Osteocyte (in vitro differentiated cells): ENCODE measurements at regions not wholly inside any gene's neighbourhood (a gene's known extent, or its start where the extent isn't known, plus 50 kb on each side); places are given as distances from the start of the nearest gene placed in this dataset.
"Not testable (repeated sequence)": the region's sequence is repeated elsewhere in the genome, so short reads cannot be mapped to it uniquely, and the experiment has no call there.

Experiments used
- DNase-seq: peaks from one replicate; pipeline ENCODE4 v3.0.0; 2021; ENCODE audit warnings: mixed read lengths; ENCODE audit not compliant: unreplicated experiment; ENCODE audit errors: extremely low spot score
- H3K27ac Mint-ChIP-seq: one replicate; pipeline ENCODE4 v1.8.0; 2021; ENCODE audit warnings: mild to moderate bottlenecking, mixed read lengths; ENCODE audit not compliant: unreplicated experiment
- H3K27me3 Mint-ChIP-seq: one replicate; pipeline ENCODE4 v1.8.0; 2021; ENCODE audit warnings: mixed read lengths; ENCODE audit not compliant: unreplicated experiment
- H3K36me3 Mint-ChIP-seq: one replicate; pipeline ENCODE4 v1.8.0; 2021; ENCODE audit warnings: mixed read lengths; ENCODE audit not compliant: unreplicated experiment
- H3K4me1 Mint-ChIP-seq: one replicate; pipeline ENCODE4 v1.8.0; 2021; ENCODE audit warnings: mixed read lengths; ENCODE audit not compliant: unreplicated experiment
- H3K4me3 Mint-ChIP-seq: one replicate; pipeline ENCODE4 v1.8.0; 2021; ENCODE audit warnings: mild to moderate bottlenecking, moderate library complexity, mixed read lengths; ENCODE audit not compliant: unreplicated experiment
- H3K9me3 Mint-ChIP-seq: one replicate; pipeline ENCODE4 v1.8.0; 2021; ENCODE audit warnings: mixed read lengths; ENCODE audit not compliant: unreplicated experiment
- TF ChIP-seq, protein P1 (sequence below): fragments of 200-600 bp; sonication (generic); IDR thresholded peaks from 2 replicates; pipeline ENCODE4 v1.5.0; 2021; ENCODE audit warnings: antibody characterized with exemption, mild to moderate bottlenecking, moderate library complexity

DNA sequence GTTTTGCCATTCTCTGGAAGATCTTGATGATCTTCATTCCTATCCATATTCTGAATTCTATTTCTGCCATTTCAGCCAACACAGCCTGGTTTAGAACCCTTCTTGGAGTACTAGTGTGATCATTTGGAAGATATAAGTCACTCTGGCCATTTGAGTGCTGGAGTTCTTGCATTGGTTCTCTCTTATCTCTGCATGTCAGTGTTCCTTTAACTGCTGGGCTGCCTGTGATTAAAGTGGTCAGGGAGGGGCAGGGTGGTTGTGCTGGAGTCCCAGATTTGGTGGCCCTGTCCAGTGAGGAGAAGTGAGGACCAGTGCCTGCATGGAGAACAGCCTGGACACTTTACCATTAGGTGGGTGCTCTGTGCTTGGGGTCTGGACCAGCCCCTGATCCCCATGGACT lies 173.0 kb downstream of the SOD2 start:
- no peaks in the 10 kb centered on the region for H3K4me1 Mint-ChIP-seq
- H3K36me3 Mint-ChIP-seq = no peaks in the 10 kb centered on the region
- TF ChIP-seq, protein P1, sequence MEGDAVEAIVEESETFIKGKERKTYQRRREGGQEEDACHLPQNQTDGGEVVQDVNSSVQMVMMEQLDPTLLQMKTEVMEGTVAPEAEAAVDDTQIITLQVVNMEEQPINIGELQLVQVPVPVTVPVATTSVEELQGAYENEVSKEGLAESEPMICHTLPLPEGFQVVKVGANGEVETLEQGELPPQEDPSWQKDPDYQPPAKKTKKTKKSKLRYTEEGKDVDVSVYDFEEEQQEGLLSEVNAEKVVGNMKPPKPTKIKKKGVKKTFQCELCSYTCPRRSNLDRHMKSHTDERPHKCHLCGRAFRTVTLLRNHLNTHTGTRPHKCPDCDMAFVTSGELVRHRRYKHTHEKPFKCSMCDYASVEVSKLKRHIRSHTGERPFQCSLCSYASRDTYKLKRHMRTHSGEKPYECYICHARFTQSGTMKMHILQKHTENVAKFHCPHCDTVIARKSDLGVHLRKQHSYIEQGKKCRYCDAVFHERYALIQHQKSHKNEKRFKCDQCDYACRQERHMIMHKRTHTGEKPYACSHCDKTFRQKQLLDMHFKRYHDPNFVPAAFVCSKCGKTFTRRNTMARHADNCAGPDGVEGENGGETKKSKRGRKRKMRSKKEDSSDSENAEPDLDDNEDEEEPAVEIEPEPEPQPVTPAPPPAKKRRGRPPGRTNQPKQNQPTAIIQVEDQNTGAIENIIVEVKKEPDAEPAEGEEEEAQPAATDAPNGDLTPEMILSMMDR = no peak
- H3K9me3 Mint-ChIP-seq = peaks cover 10% of the 10 kb centered on the region
- H3K27ac Mint-ChIP-seq = no peak overlapping the region
- DNase-seq = no peak
- H3K4me3 Mint-ChIP-seq = no peak overlapping the region
- H3K27me3 Mint-ChIP-seq = no peaks in the 10 kb centered on the region

DNA sequence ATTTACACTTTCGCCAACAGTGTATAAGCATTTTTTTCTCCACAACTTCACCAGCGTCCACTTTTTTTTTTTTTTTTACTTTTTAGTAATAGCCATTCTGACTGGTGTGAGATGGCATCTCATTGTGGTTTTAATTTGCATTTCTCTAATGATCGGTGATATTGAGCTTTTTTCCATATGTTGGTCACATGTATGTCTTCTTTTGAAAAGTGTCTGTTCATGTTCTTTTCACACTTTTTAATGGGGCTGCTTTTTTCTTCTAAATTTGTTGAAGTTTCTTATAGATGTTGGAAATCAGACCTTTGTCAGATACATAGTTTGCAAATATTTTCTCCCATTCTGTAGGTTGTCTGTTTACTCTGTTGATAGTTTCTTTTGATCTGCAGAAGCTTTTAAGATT lies 177.2 kb downstream of the SOD2 start:
- peaks cover 12% of the 10 kb centered on the region for H3K9me3 Mint-ChIP-seq
- not testable (repeated sequence) for H3K27me3 Mint-ChIP-seq, H3K4me3 Mint-ChIP-seq, H3K36me3 Mint-ChIP-seq, H3K27ac Mint-ChIP-seq, DNase-seq, H3K4me1 Mint-ChIP-seq

DNA sequence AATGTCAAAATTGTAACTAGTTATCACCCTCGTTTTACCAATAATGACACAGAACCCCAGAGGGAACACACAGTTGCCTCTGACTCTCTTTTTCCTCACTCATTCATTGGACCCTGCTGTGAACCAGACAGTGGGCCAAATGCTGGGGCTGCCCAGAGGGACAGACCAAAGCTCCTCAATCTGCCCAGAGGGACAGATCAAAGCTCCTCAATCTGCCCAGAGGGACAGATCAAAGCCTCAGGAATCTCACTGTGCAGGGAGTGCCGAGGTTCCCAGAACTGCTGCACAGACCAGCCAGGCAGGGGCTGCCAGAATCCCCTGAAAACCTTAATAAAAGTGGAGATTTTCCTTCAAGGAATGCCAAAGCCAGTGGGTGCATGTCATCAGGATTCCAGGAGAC lies 179.1 kb downstream of the SOD2 start:
- Mint-ChIP-seq H3K36me3 (no peaks in the 10 kb centered on the region), H3K27me3 (no peaks in the 10 kb centered on the region), H3K4me3 (no peak overlapping the region), H3K9me3 (peaks cover 14% of the 10 kb centered on the region), H3K4me1 (no peaks in the 10 kb centered on the region), H3K27ac (no peak overlapping the region)
- TF ChIP-seq, protein P1 = no peak
- DNase-seq = no peak

DNA sequence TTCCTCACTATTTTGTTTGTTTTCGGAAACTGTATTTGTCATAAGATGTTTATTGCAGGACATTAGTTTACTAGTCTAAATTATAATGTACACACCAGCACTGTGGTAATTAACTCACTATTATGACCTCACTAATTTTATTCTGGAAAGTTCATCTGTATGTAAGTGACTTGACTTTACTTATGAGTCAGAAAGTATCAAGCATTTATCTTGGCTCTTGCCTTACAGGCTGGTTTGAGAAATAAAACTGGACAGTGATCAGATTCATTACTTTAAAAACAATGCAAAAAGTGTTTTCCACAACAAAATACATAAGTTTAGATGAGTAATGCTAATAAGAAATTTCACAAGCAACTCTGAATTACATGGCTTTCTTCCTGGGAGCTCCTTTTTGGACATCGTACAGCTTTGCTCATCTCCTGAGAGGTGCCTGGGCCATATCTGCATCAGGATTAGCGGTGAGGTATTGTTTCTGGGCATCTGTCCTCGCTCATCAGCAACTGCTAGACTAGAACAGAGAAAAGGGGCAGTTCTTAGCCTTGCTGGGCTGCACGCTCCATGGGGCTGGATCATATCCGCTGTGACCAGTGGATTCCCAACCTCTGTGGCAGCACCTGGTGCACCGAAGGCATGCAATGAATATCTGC lies 179.8 kb downstream of the SOD2 start:
- Mint-ChIP-seq H3K4me3 (no peak overlapping the region), H3K36me3 (no peaks in the 10 kb centered on the region), H3K27ac (no peak overlapping the region), H3K27me3 (no peaks in the 10 kb centered on the region), H3K4me1 (no peaks in the 10 kb centered on the region), H3K9me3 (peaks cover 14% of the 10 kb centered on the region)
- no peak for DNase-seq
- TF ChIP-seq, protein P1 = no peak

DNA sequence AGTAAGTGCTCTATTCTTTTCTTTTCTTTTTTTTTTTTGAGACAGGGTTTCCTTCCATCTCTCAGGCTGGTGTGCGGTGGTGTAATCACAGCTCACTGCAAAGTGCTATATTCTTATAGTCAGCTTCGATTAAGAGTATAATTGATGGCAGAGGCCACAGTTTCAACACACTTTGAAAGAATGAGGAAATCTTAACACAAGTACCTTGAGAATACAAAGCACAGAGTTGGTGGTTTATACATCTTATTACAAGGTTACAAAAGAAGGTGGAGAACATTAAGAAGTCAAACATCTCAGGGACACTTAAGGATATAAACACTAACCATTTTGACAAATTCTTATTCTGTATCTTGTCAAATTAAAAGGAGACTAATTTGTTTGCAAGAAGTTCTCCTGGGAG lies 180.5 kb downstream of the SOD2 start:
- TF ChIP-seq, protein P1 = no peak
- H3K9me3 Mint-ChIP-seq = peaks cover 14% of the 10 kb centered on the region

DNA sequence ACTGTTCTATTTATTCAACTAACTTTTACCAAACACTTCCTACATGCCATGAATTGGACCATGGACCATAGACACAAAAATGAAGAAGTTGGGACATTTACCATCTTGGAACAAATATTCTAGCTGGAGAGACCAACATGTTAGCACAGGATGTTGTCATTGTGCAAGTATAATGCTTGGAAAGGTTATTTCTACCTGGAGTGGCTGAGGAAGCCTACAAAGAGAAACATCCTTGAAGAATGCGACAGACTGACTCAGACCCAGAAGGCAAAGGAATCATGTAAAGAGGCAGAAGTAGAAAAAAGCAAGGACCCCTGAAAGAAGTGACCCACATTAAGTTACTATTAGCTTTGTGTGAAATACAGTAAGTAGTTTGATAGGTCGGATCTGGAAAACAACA lies 180.9 kb downstream of the SOD2 start:
- Mint-ChIP-seq H3K9me3 (peaks cover 14% of the 10 kb centered on the region), H3K27me3 (no peaks in the 10 kb centered on the region), H3K4me3 (no peak overlapping the region), H3K4me1 (no peaks in the 10 kb centered on the region), H3K36me3 (no peaks in the 10 kb centered on the region), H3K27ac (no peak overlapping the region)
- TF ChIP-seq, protein P1 = no peak
- DNase-seq = no peak

More for the DNA sequence above, 180.5 kb downstream of the SOD2 start:
- H3K27me3 Mint-ChIP-seq = no peaks in the 10 kb centered on the region
- no peaks in the 10 kb centered on the region for H3K36me3 Mint-ChIP-seq
- no peak overlapping the region for H3K4me3 Mint-ChIP-seq
- no peaks in the 10 kb centered on the region for H3K4me1 Mint-ChIP-seq
- DNase-seq = no peak
- H3K27ac Mint-ChIP-seq = no peak overlapping the region
